Keratinocyte (primary cell): ENCODE measurements at regions not wholly inside any gene's neighbourhood (a gene's known extent, or its start where the extent isn't known, plus 50 kb on each side); places are given as distances from the start of the nearest gene placed in this dataset.

Experiments
- DNase-seq: peaks from one replicate; pipeline ENCODE4 v3.0.0-alpha.2; 2011; ENCODE audit warnings: low read depth, missing footprints, low spot score
- FAIRE-seq: peaks from 2 replicates; lab custom pipeline; 2011; peaks lifted over from hg19 to GRCh38; lab: Jason Lieb, UNC
- H2AFZ ChIP-seq: 2 replicates; pipeline ENCODE4 v1.6.0; 2012; ENCODE audit warnings: low read length, control low read depth, inconsistent platforms; ENCODE audit not compliant: control insufficient read depth
- H3K27ac ChIP-seq: 2 replicates; pipeline ENCODE4 v1.5.1; 2011; ENCODE audit warnings: low read length; ENCODE audit not compliant: control insufficient read depth, insufficient read depth
- H3K27me3 ChIP-seq: 3 replicates; pipeline ENCODE4 v1.6.0; 2011; ENCODE audit warnings: low read length; ENCODE audit not compliant: control insufficient read depth, insufficient read depth; ENCODE audit errors: extremely low read depth
- H3K36me3 ChIP-seq, 2 experiments: 2 replicates in 1 of 2; 3 replicates in 1 of 2; pipeline ENCODE4 v1.5.1; 2011; ENCODE audit warnings: low read length in 2 of 2, mild to moderate bottlenecking in 1 of 2; ENCODE audit not compliant: control insufficient read depth in 2 of 2, insufficient read depth in 2 of 2; ENCODE audit errors: extremely low read depth in 1 of 2
- H3K4me1 ChIP-seq: 3 replicates; pipeline ENCODE4 v1.5.1; 2011; ENCODE audit warnings: low read length; ENCODE audit not compliant: control insufficient read depth, insufficient read depth; ENCODE audit errors: extremely low read depth
- H3K4me2 ChIP-seq: 3 replicates; pipeline ENCODE4 v1.6.0; 2011; ENCODE audit warnings: low read depth, low read length; ENCODE audit not compliant: control insufficient read depth, insufficient read depth; ENCODE audit errors: extremely low read depth
- H3K4me3 ChIP-seq, 3 experiments: fragments of 200-600 bp in 1 of 3; sonication (generic) in 1 of 3; 2 replicates in 2 of 3; 3 replicates in 1 of 3; pipeline ENCODE4 v1.5.1; 2011 to 2016; ENCODE audit warnings: low read length in 3 of 3, mild to moderate bottlenecking in 3 of 3, control low read depth in 2 of 3, inconsistent platforms in 1 of 3, low read depth in 1 of 3, mixed read lengths in 1 of 3, mixed run types in 1 of 3, moderate library complexity in 1 of 3; ENCODE audit not compliant: control insufficient read depth in 2 of 3, insufficient read depth in 2 of 3; ENCODE audit errors: extremely low read depth in 1 of 3
- H3K79me2 ChIP-seq: 2 replicates; pipeline ENCODE4 v1.6.0; 2012; ENCODE audit warnings: low read length; ENCODE audit not compliant: control insufficient read depth, insufficient read depth
- H3K9ac ChIP-seq: 3 replicates; pipeline ENCODE4 v1.6.0; 2011; ENCODE audit warnings: low read length; ENCODE audit not compliant: control insufficient read depth, insufficient read depth; ENCODE audit errors: extremely low read depth
- H3K9me1 ChIP-seq: 3 replicates; pipeline ENCODE4 v1.6.0; 2011; ENCODE audit warnings: low read length; ENCODE audit not compliant: control insufficient read depth, insufficient read depth; ENCODE audit errors: extremely low read depth
- H3K9me3 ChIP-seq: 2 replicates; pipeline ENCODE4 v1.5.1; 2012; ENCODE audit warnings: low read depth, low read length; ENCODE audit not compliant: control insufficient read depth
- H4K20me1 ChIP-seq: 3 replicates; pipeline ENCODE4 v1.6.0; 2011; ENCODE audit warnings: low read length; ENCODE audit not compliant: control insufficient read depth, insufficient read depth; ENCODE audit errors: extremely low read depth
- CTCF ChIP-seq, 3 experiments: IDR thresholded peaks in 1 of 3; conservative IDR thresholded peaks in 1 of 3; optimal IDR thresholded peaks in 1 of 3; 2 replicates in 2 of 3; 3 replicates in 1 of 3; pipeline versions ENCODE3 to v1.5.1; 2011; ENCODE audit warnings: low read length in 3 of 3, mild to moderate bottlenecking in 3 of 3, moderate library complexity in 2 of 3, control low read depth in 1 of 3, inconsistent platforms in 1 of 3; ENCODE audit not compliant: insufficient read depth in 2 of 3; ENCODE audit errors: extremely low read depth in 1 of 3
- EZH2 ChIP-seq: IDR thresholded peaks from one replicate; pipeline ENCODE4 v1.6.1; 2012; ENCODE audit warnings: inconsistent platforms, mild to moderate bottlenecking, low read length, moderate library complexity
- dilution Hi-C: fragments of 300-500 bp; cut with MboI; formaldehyde crosslinking; loops from one replicate; pipeline ENCODE4 v1.7.0; 2020; ENCODE audit warnings: low sequenced_read_pairs; ENCODE audit not compliant: extremely low pct_ligation_motif_present

- H2AFZ ChIP-seq: no peak overlapping the region
- H3K9me1 ChIP-seq: no peaks in the 10 kb centered on the region
- H3K9me3 ChIP-seq: no peaks in the 10 kb centered on the region
- H3K4me2 ChIP-seq: no peak overlapping the region
- dilution Hi-C loops: no loop called here
- no peak for FAIRE-seq
- no peaks in the 10 kb centered on the region for H4K20me1 ChIP-seq
- no peak overlapping the region for H3K4me3 ChIP-seq
- no peaks in the 10 kb centered on the region for H3K79me2 ChIP-seq
- DNase-seq: no peak
- TF ChIP-seq CTCF (optimal IDR thresholded peaks at IDR 0.05 in 1 of 3, IDR thresholded peaks at IDR 0.05 in 1 of 3, conservative IDR thresholded peaks at IDR 0.05 in 1 of 3; ENCODE audit: extremely low read depth in 1 of 3, insufficient read depth in 2 of 3, low read length in 3 of 3) (no peak), EZH2 (no peak)
- no peaks in the 10 kb centered on the region for H3K27me3 ChIP-seq
- H3K36me3 ChIP-seq: no peaks in the 10 kb centered on the region
- no peak overlapping the region for H3K9ac ChIP-seq
- no peak overlapping the region for H3K27ac ChIP-seq
- no peaks in the 10 kb centered on the region for H3K4me1 ChIP-seq
These were observed 323.5 kb upstream of the LRRC7 start for GRCh38 chr1:69244211-69244610.

- no peaks in the 10 kb centered on the region for H3K27me3 ChIP-seq
These were observed 321.6 kb upstream of the LRRC7 start for GRCh38 chr1:69246109-69246508.

More at GRCh38 chr1:69246109-69246508, 321.6 kb upstream of the LRRC7 start:
- TF ChIP-seq EZH2 (no peak), CTCF (optimal IDR thresholded peaks at IDR 0.05 in 1 of 3, IDR thresholded peaks at IDR 0.05 in 1 of 3, conservative IDR thresholded peaks at IDR 0.05 in 1 of 3; ENCODE audit: extremely low read depth in 1 of 3, insufficient read depth in 2 of 3, low read length in 3 of 3) (no peak)
- Histone ChIP-seq H3K36me3 (no peaks in the 10 kb centered on the region), H3K9me3 (no peaks in the 10 kb centered on the region), H3K27ac (no peak overlapping the region), H3K4me3 (no peak overlapping the region), H3K9me1 (no peaks in the 10 kb centered on the region), H3K79me2 (no peaks in the 10 kb centered on the region), H3K4me1 (no peaks in the 10 kb centered on the region), H3K9ac (no peak overlapping the region), H4K20me1 (no peaks in the 10 kb centered on the region), H3K4me2 (no peak overlapping the region), H2AFZ (no peak overlapping the region)
- dilution Hi-C loops: no loop called here
- DNase-seq: no peak
- no peak for FAIRE-seq
